ENCODE measurements at regions not wholly inside any gene's neighbourhood (a gene's known extent, or its start where the extent isn't known, plus 50 kb on each side); places are given as distances from the start of the nearest gene placed in this dataset.

DNA sequence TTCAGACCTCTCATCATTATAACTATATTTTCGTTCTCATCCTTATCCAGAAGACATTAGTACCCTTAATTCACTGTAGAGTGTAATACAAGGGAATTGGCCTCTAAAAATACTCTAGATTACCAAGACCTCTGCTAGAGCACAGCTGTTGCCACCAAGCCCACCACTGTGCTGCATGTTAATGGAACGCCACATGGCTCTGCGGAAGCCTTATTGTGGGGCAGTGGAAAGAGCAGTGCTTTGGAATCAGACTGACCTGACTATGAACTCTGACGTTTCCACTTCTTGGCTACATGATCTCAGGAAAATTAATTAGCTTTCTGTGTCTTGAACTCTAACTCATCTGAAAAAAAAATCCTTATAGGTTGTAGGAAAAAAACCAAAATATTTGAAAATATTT lies 222.1 kb downstream of the LMX1A start (continued):
- no peak for TF ChIP-seq ZBTB46 (CRISPR knock-in tag; IDR thresholded peaks at IDR 0.05; ENCODE audit: borderline replicate concordance)
- TF ChIP-seq HNF1A (IDR thresholded peaks at IDR 0.05; ENCODE audit: low read depth) = no peak
- TF ChIP-seq HNF1A (CRISPR knock-in tag; IDR thresholded peaks at IDR 0.05; ENCODE audit: borderline replicate concordance) = no peak
- no peak for TF ChIP-seq ZNF549 (CRISPR knock-in tag; IDR thresholded peaks at IDR 0.05)
- TF ChIP-seq TOPORS (CRISPR knock-in tag; IDR thresholded peaks at IDR 0.05) = no peak
- TF ChIP-seq CREB1 (IDR thresholded peaks at IDR 0.05) = no peak
- TF ChIP-seq CREB1 (CRISPR knock-in tag; IDR thresholded peaks at IDR 0.05) = no peak
- no peak for TF ChIP-seq ZBTB42 (CRISPR knock-in tag; IDR thresholded peaks at IDR 0.05)
- no peak for TF ChIP-seq MAFK (conservative IDR thresholded peaks at IDR 0.05 in 1 of 2, IDR thresholded peaks at IDR 0.05 in 1 of 2; ENCODE audit: low read length in 2 of 2)
